NCI-H1092 (cell line): ENCODE measurements at regions not wholly inside any gene's neighbourhood (a gene's known extent, or its start where the extent isn't known, plus 50 kb on each side); places are given as distances from the start of the nearest gene placed in this dataset.
"Not testable (repeated sequence)": the region's sequence is repeated elsewhere in the genome, so short reads cannot be mapped to it uniquely, and the experiment has no call there.

Experiments
- DNase-seq: peaks from one replicate; lab custom pipeline; 2025; lab: John Stamatoyannopoulos, UW

GRCh38 chr5:153237671-153238332 is 252.7 kb upstream of the GRIA1 start:
- DNase-seq = no peak

GRCh38 chr5:153257381-153257780 is 233.1 kb upstream of the GRIA1 start:
- no peak for DNase-seq

GRCh38 chr5:153258469-153258868 is 232.0 kb upstream of the GRIA1 start:
- DNase-seq = no peak

GRCh38 chr5:153267506-153267905 is 223.0 kb upstream of the GRIA1 start:
- DNase-seq = no peak

- no peak for DNase-seq
Observed at GRCh38 chr5:153275695-153276094, 214.8 kb upstream of the GRIA1 start.

GRCh38 chr5:153276151-153276550 is 214.3 kb upstream of the GRIA1 start:
- no peak for DNase-seq

GRCh38 chr5:153296251-153296844 is 194.1 kb upstream of the GRIA1 start:
- not testable (repeated sequence) for DNase-seq

- no peak for DNase-seq
Observed at GRCh38 chr5:153299891-153300290, 190.6 kb upstream of the GRIA1 start.

GRCh38 chr5:153308282-153308681 is 182.2 kb upstream of the GRIA1 start:
- DNase-seq = no peak

- DNase-seq = no peak
Observed at GRCh38 chr5:153318556-153318955, 171.9 kb upstream of the GRIA1 start.

GRCh38 chr5:153321478-153321877 is 169.0 kb upstream of the GRIA1 start:
- no peak for DNase-seq

- DNase-seq = no peak
Observed at GRCh38 chr5:153340139-153340538, 150.3 kb upstream of the GRIA1 start.

- no peak for DNase-seq
Observed at GRCh38 chr5:153340738-153341137, 149.7 kb upstream of the GRIA1 start.

- no peak for DNase-seq
Observed at GRCh38 chr5:153342487-153342886, 148.0 kb upstream of the GRIA1 start.

- no peak for DNase-seq
Observed at GRCh38 chr5:153347611-153348010, 142.9 kb upstream of the GRIA1 start.

GRCh38 chr5:153350175-153350883 is 140.1 kb upstream of the GRIA1 start:
- DNase-seq = no peak

GRCh38 chr5:153352685-153353219 is 137.7 kb upstream of the GRIA1 start:
- no peak for DNase-seq

- DNase-seq = no peak
Observed at GRCh38 chr5:153357493-153358112, 132.9 kb upstream of the GRIA1 start.

GRCh38 chr5:153358315-153358976 is 132.0 kb upstream of the GRIA1 start:
- no peak for DNase-seq

- DNase-seq = no peak
Observed at GRCh38 chr5:153360860-153361259, 129.6 kb upstream of the GRIA1 start.

GRCh38 chr5:153361735-153362409 is 128.6 kb upstream of the GRIA1 start:
- DNase-seq = no peak

- no peak for DNase-seq
Observed at GRCh38 chr5:153365547-153365946, 124.9 kb upstream of the GRIA1 start.
